ENCODE measurements at regions not wholly inside any gene's neighbourhood (a gene's known extent, or its start where the extent isn't known, plus 50 kb on each side); places are given as distances from the start of the nearest gene placed in this dataset.

DNA sequence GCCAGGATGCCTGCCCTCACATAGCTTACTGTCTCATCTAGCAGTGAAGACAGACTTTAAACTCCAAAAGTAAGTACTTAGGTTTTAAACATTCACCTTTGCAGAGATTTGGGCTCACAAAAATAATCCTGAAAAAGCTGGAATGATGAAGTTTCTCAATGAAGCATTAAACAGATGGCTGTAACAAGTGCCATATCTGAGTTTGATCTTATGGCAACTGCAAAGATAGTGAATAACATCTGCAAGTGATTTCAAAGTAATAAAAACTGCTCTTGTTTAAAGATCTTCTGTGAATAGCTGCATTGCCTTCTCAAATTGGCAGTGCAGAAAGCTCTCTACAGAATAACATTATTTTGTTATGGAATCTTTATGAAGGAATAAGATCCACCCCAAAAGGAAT is 271.2 kb upstream of the SMIM31 start:
- no peaks in the 10 kb centered on the region for H3K27me3 ChIP-seq
- H3K9me3 ChIP-seq, result no peaks in the 10 kb centered on the region
- no peaks in the 10 kb centered on the region for H3K4me1 ChIP-seq
- DNase-seq (no peak), ATAC-seq (no peak)
- no peaks in the 10 kb centered on the region for H3K36me3 ChIP-seq
- H3K27ac ChIP-seq, result no peak overlapping the region
- intact Hi-C loops (cut with DNase I), result no loop called here
- TF ChIP-seq, protein P1, sequence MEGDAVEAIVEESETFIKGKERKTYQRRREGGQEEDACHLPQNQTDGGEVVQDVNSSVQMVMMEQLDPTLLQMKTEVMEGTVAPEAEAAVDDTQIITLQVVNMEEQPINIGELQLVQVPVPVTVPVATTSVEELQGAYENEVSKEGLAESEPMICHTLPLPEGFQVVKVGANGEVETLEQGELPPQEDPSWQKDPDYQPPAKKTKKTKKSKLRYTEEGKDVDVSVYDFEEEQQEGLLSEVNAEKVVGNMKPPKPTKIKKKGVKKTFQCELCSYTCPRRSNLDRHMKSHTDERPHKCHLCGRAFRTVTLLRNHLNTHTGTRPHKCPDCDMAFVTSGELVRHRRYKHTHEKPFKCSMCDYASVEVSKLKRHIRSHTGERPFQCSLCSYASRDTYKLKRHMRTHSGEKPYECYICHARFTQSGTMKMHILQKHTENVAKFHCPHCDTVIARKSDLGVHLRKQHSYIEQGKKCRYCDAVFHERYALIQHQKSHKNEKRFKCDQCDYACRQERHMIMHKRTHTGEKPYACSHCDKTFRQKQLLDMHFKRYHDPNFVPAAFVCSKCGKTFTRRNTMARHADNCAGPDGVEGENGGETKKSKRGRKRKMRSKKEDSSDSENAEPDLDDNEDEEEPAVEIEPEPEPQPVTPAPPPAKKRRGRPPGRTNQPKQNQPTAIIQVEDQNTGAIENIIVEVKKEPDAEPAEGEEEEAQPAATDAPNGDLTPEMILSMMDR (IDR thresholded peaks at IDR 0.05), result no peak
- TF ChIP-seq POLR2A (IDR thresholded peaks at IDR 0.05), result no peak
- H3K4me3 ChIP-seq, result no peak overlapping the region

DNA sequence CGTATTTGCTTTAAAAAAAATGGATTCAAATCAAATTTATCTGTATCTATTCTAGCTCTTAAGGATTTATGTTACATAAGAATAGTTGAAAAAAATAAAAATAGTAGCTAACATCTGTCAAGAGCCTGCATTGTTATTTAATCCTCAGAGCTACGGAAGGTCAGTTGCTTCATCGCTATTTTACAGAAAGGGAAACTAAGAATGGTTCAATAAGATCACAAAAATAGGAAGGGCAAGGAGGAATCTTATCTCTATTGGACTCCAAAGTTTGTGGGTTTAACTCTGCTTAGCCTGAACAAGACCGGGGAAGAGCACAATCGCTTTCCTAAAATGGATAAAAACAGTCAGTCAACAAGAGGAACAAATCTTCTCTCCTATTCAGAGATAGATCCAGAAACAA is 270.2 kb upstream of the SMIM31 start:
- TF ChIP-seq, protein P1 (IDR thresholded peaks at IDR 0.05), result no peak
- no peak for TF ChIP-seq POLR2A (IDR thresholded peaks at IDR 0.05)
- ATAC-seq, result no peak
- WGBS, 4 donors, result 69 to 81% (median 73%) methylated on average over 5 of the region's 5 CpGs
- H3K4me1 ChIP-seq, result no peaks in the 10 kb centered on the region
- H3K36me3 ChIP-seq, result no peaks in the 10 kb centered on the region
- H3K27me3 ChIP-seq, result no peaks in the 10 kb centered on the region
- no peak overlapping the region for H3K27ac ChIP-seq
- H3K9me3 ChIP-seq, result no peaks in the 10 kb centered on the region
- H3K4me3 ChIP-seq, result no peak overlapping the region
- DNase-seq, result no peak
- intact Hi-C loops (cut with DNase I), result no loop called here

DNA sequence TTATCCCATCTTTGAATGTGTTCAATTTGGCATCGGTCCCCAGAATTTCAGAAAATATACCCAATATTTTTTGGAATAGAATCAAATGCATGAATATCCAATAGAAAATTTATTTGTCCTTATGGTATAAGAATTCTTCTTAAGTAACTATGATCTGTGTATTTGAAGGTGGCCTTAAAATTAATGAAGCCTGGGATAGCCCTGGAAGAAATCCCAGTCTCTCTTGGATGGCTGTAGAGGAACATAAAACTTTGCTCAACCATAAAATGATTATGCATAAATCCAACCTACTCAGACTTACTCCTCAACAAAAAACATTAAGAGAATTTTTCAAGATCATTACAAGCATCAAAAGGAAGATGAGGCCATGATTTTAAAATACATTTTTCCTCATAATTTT is 269.4 kb upstream of the SMIM31 start:
- Histone ChIP-seq H3K27ac (no peak overlapping the region), H3K4me3 (no peak overlapping the region), H3K27me3 (no peaks in the 10 kb centered on the region), H3K9me3 (peaks cover 0 to 4% (median 0%) of the 10 kb centered on the region in 12 donors), H3K36me3 (no peaks in the 10 kb centered on the region), H3K4me1 (no peaks in the 10 kb centered on the region)
- TF ChIP-seq, protein P1 (IDR thresholded peaks at IDR 0.05), result no peak
- no peak for DNase-seq
- ATAC-seq, result no peak
- intact Hi-C loops (cut with DNase I), result no loop called here
- 89 to 94% (median 90%) methylated on average over 1 of the region's 1 CpG for WGBS, 4 donors

DNA sequence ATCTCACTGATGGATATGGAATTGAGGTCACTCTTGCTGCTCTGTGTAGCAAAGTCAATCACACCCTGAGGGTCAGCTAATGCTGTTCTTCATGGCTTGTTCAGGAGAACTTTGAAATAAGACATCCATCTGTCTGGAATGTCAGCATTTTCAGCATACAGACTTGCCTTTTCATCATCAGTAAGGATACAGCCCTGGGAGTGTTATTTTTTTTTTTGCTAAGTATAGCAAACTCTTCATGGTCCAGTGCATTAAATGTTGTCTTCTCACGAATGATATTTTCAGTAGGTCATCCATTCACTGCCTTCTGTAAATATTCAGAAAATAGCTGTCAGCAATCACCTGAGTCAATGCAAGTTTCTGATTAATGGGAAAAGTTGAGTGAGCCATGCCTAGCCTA is 268.8 kb upstream of the SMIM31 start:
- no peak for TF ChIP-seq POLR2A (IDR thresholded peaks at IDR 0.05)
- TF ChIP-seq, protein P1 (IDR thresholded peaks at IDR 0.05), result no peak
- H3K27me3 ChIP-seq, result no peaks in the 10 kb centered on the region
- ATAC-seq (no peak), DNase-seq (no peak)
- no peaks in the 10 kb centered on the region for H3K4me1 ChIP-seq
- no peak overlapping the region for H3K4me3 ChIP-seq
- H3K9me3 ChIP-seq, result peaks cover 0 to 4% (median 0%) of the 10 kb centered on the region in 12 donors
- WGBS, 4 donors, result 61 to 79% (median 68%) methylated on average over 1 of the region's 1 CpG
- H3K27ac ChIP-seq, result no peak overlapping the region
- H3K36me3 ChIP-seq, result no peaks in the 10 kb centered on the region
- intact Hi-C loops (cut with DNase I), result no loop called here

Measured in heart left ventricle (tissue), 16 donors.